Stromal cell of bone marrow (primary cell): ENCODE measurements at regions not wholly inside any gene's neighbourhood (a gene's known extent, or its start where the extent isn't known, plus 50 kb on each side); places are given as distances from the start of the nearest gene placed in this dataset.
"Not testable (repeated sequence)": the region's sequence is repeated elsewhere in the genome, so short reads cannot be mapped to it uniquely, and the experiment has no call there.

Source experiments
- DNase-seq: peaks from one replicate; pipeline ENCODE4 v3.0.0-alpha.2; 2012; ENCODE audit warnings: low read depth

GRCh38 chr5:45060724-45061123 lies 252.0 kb downstream of the MRPS30 start:
- DNase-seq = no peak

GRCh38 chr5:45062044-45062443 lies 253.3 kb downstream of the MRPS30 start:
- DNase-seq = no peak

- DNase-seq = no peak
Measured at GRCh38 chr5:45081082-45081481, 272.3 kb downstream of the MRPS30 start.

- no peak for DNase-seq
Measured at GRCh38 chr5:45089870-45090269, 281.1 kb downstream of the MRPS30 start.

GRCh38 chr5:45093377-45093776 lies 284.6 kb downstream of the MRPS30 start:
- DNase-seq = no peak

GRCh38 chr5:45094876-45095440 lies 286.2 kb downstream of the MRPS30 start:
- no peak for DNase-seq

GRCh38 chr5:45098483-45098882 lies 289.7 kb downstream of the MRPS30 start:
- no peak for DNase-seq

GRCh38 chr5:45101146-45101545 lies 292.4 kb downstream of the MRPS30 start:
- DNase-seq = no peak

GRCh38 chr5:45105491-45105994 lies 296.8 kb downstream of the MRPS30 start:
- DNase-seq = no peak

GRCh38 chr5:45109062-45109461 lies 300.3 kb downstream of the MRPS30 start:
- no peak for DNase-seq

GRCh38 chr5:45109636-45110035 lies 300.9 kb downstream of the MRPS30 start:
- no peak for DNase-seq

- DNase-seq = no peak
Measured at GRCh38 chr5:45110399-45110798, 301.7 kb downstream of the MRPS30 start.

- DNase-seq = no peak
Measured at GRCh38 chr5:45113726-45114125, 305.0 kb downstream of the MRPS30 start.

GRCh38 chr5:45132972-45133371 lies 324.2 kb downstream of the MRPS30 start:
- DNase-seq = no peak

GRCh38 chr5:45162974-45163373 lies 354.2 kb downstream of the MRPS30 start:
- no peak for DNase-seq

- no peak for DNase-seq
Measured at GRCh38 chr5:45171563-45171962, 362.8 kb downstream of the MRPS30 start.

- DNase-seq = not testable (repeated sequence)
Measured at GRCh38 chr5:45172634-45173033, 363.9 kb downstream of the MRPS30 start.

GRCh38 chr5:45179686-45180085 lies 370.9 kb downstream of the MRPS30 start:
- no peak for DNase-seq

- DNase-seq = no peak
Measured at GRCh38 chr5:45189042-45189441, 380.3 kb downstream of the MRPS30 start.

- no peak for DNase-seq
Measured at GRCh38 chr5:45189481-45189880, 380.7 kb downstream of the MRPS30 start.

GRCh38 chr5:45195026-45195425 lies 386.3 kb downstream of the MRPS30 start:
- DNase-seq = no peak
